Stimulated activated CD4-positive, alpha-beta T cell treated with anti-CD3 and anti-CD28 coated beads, TNF-alpha, amount 100 ng/mL, for 24 hours (primary cell): ENCODE measurements at regions not wholly inside any gene's neighbourhood (a gene's known extent, or its start where the extent isn't known, plus 50 kb on each side); places are given as distances from the start of the nearest gene placed in this dataset.
A peak's percentile ranks its signal among the peaks of the same experiment; 100 is the strongest.

Experiments
- DNase-seq, 3 experiments: peaks; one replicate each; pipeline ENCODE4 v3.0.0-alpha.2; 2020; ENCODE audit warnings: low read depth in 3 of 3

- no peak for DNase-seq
Measured at GRCh38 chr11:43575913-43576310, 104.6 kb upstream of the HSD17B12 start.

GRCh38 chr11:43576320-43576802, 104.2 kb upstream of the HSD17B12 start:
- no peak for DNase-seq

- DNase-seq = no peak
Measured at GRCh38 chr11:43576803-43577521, 103.6 kb upstream of the HSD17B12 start.

GRCh38 chr11:43577566-43578264, 102.8 kb upstream of the HSD17B12 start:
- no peak for DNase-seq

GRCh38 chr11:43578346-43579170, 102.0 kb upstream of the HSD17B12 start:
- no peak for DNase-seq

GRCh38 chr11:43579171-43579918, 101.2 kb upstream of the HSD17B12 start:
- peak in 2 of 3 experiments; percentile 16 to 58 for DNase-seq

GRCh38 chr11:43579919-43580276, 100.6 kb upstream of the HSD17B12 start:
- no peak for DNase-seq

- DNase-seq = no peak
Measured at GRCh38 chr11:43580735-43581369, 99.7 kb upstream of the HSD17B12 start.

- DNase-seq = no peak
Measured at GRCh38 chr11:43581370-43582023, 99.0 kb upstream of the HSD17B12 start.

- DNase-seq = no peak
Measured at GRCh38 chr11:43582024-43582862, 98.3 kb upstream of the HSD17B12 start.

- no peak for DNase-seq
Measured at GRCh38 chr11:43582863-43583462, 97.6 kb upstream of the HSD17B12 start.

- DNase-seq = no peak
Measured at GRCh38 chr11:43583548-43583947, 97.0 kb upstream of the HSD17B12 start.

GRCh38 chr11:43585877-43586608, 94.5 kb upstream of the HSD17B12 start:
- DNase-seq = no peak

GRCh38 chr11:43589601-43590250, 90.8 kb upstream of the HSD17B12 start:
- DNase-seq = no peak

- no peak for DNase-seq
Measured at GRCh38 chr11:43601511-43601910, 79.0 kb upstream of the HSD17B12 start.

GRCh38 chr11:43602670-43603069, 77.9 kb upstream of the HSD17B12 start:
- DNase-seq = no peak

- DNase-seq = no peak
Measured at GRCh38 chr11:43614214-43614613, 66.3 kb upstream of the HSD17B12 start.

GRCh38 chr11:43619863-43620505, 60.6 kb upstream of the HSD17B12 start:
- no peak for DNase-seq
